Endothelial cell of umbilical vein (primary cell): ENCODE measurements at regions not wholly inside any gene's neighbourhood (a gene's known extent, or its start where the extent isn't known, plus 50 kb on each side); places are given as distances from the start of the nearest gene placed in this dataset.

Experiments
- BruUV-seq: library from RNA; stranded (reverse); fragments of 400-500 nt; replicated peaks from 2 replicates; lab custom pipeline; 2021; lab: Mats Ljungman, UMichigan
- CTCF ChIA-PET: fragments of 300-600, 350-600 bp; sonication (Branson Sonifier 250); formaldehyde crosslinking; loops from one replicate; lab custom pipeline; 2021; ENCODE audit warnings: antibody characterized with exemption, inconsistent platforms; lab: Charles Lee
- POLR2A ChIA-PET: fragments of 300-600, 350-600 bp; sonication (Branson Sonifier 250); formaldehyde crosslinking; loops from one replicate; lab custom pipeline; 2021; ENCODE audit warnings: antibody characterized with exemption, inconsistent platforms; lab: Charles Lee
- DNase-seq: peaks from one replicate; pipeline ENCODE4 v3.0.0-alpha.2; 2011; ENCODE audit warnings: low read depth, low spot score
- FAIRE-seq: peaks from 2 replicates; lab custom pipeline; 2011; peaks lifted over from hg19 to GRCh38; lab: Jason Lieb, UNC
- H2AFZ ChIP-seq: 2 replicates; pipeline ENCODE4 v1.6.0; 2012; ENCODE audit warnings: low read depth, low read length, control low read depth, inconsistent platforms
- H3K27ac ChIP-seq: 2 replicates; pipeline ENCODE4 v1.5.1; 2011; ENCODE audit warnings: low read depth, mild to moderate bottlenecking, control low read depth, low read length, moderate library complexity; ENCODE audit not compliant: insufficient read depth
- H3K27me3 ChIP-seq, 2 experiments: 2 replicates each; pipeline versions ENCODE4 v1.6.0 to v1.6.1; 2011; ENCODE audit warnings: low read length in 2 of 2, mixed read lengths in 1 of 2; ENCODE audit not compliant: control insufficient read depth in 2 of 2, insufficient read depth in 2 of 2
- H3K36me3 ChIP-seq, 2 experiments: 2 replicates in 1 of 2; 3 replicates in 1 of 2; pipeline ENCODE4 v1.5.1; 2011; ENCODE audit warnings: low read length in 2 of 2, mild to moderate bottlenecking in 1 of 2, moderate library complexity in 1 of 2; ENCODE audit not compliant: control insufficient read depth in 2 of 2, insufficient read depth in 2 of 2; ENCODE audit errors: extremely low read depth in 1 of 2
- H3K4me1 ChIP-seq: 3 replicates; pipeline ENCODE4 v1.5.1; 2011; ENCODE audit warnings: mild to moderate bottlenecking, low read length; ENCODE audit not compliant: control insufficient read depth, insufficient read depth; ENCODE audit errors: extremely low read depth
- H3K4me2 ChIP-seq: 2 replicates; pipeline ENCODE4 v1.6.1; 2011; ENCODE audit warnings: low read length, control low read depth, mixed read lengths; ENCODE audit not compliant: insufficient read depth
- H3K4me3 ChIP-seq, 3 experiments: fragments of 200-600 bp in 1 of 3; sonication (generic), shearing (Covaris generic) in 1 of 3; replicated peaks in 1 of 3; 2 replicates each; pipeline ENCODE4 v1.5.1; 2011 to 2016; ENCODE audit warnings: control low read depth in 3 of 3, low read length in 3 of 3, mild to moderate bottlenecking in 2 of 3, inconsistent platforms in 1 of 3, low read depth in 1 of 3, moderate library complexity in 1 of 3; ENCODE audit not compliant: insufficient read depth in 1 of 3
- H3K79me2 ChIP-seq: 2 replicates; pipeline ENCODE4 v1.6.0; 2012; ENCODE audit warnings: low read length, inconsistent platforms; ENCODE audit not compliant: control insufficient read depth, insufficient read depth
- H3K9ac ChIP-seq: replicated peaks from 2 replicates; pipeline ENCODE3; 2011; ENCODE audit warnings: low read length, control low read depth; ENCODE audit not compliant: insufficient read depth; ENCODE audit errors: extremely low read depth
- H3K9me1 ChIP-seq: replicated peaks from 3 replicates; pipeline ENCODE4 v1.6.0; 2011; ENCODE audit warnings: mild to moderate bottlenecking, low read length; ENCODE audit not compliant: control insufficient read depth, insufficient read depth; ENCODE audit errors: extremely low read depth
- H3K9me3 ChIP-seq: replicated peaks from 2 replicates; pipeline ENCODE4 v1.5.1; 2012; ENCODE audit warnings: low read length, inconsistent platforms; ENCODE audit not compliant: control insufficient read depth, insufficient read depth
- H4K20me1 ChIP-seq: replicated peaks from 2 replicates; pipeline ENCODE3; 2011; ENCODE audit warnings: mild to moderate bottlenecking, low read length; ENCODE audit not compliant: control insufficient read depth, insufficient read depth; ENCODE audit errors: extremely low read depth
- CTCF ChIP-seq, 2 donors: IDR thresholded peaks; 1 replicate in 1 of 2; 2 replicates in 1 of 2; pipeline ENCODE4 v1.5.1; 2011; ENCODE audit warnings: low read length in 2 of 2, mild to moderate bottlenecking in 2 of 2, moderate library complexity in 2 of 2, control low read depth in 1 of 2, inconsistent platforms in 1 of 2, low read depth in 1 of 2; ENCODE audit not compliant: insufficient read depth in 1 of 2; ENCODE audit errors: extremely low read depth in 1 of 2
- EZH2 ChIP-seq: IDR thresholded peaks from 2 replicates; pipeline ENCODE4 v1.6.1; 2012; ENCODE audit warnings: borderline replicate concordance, low read depth, mild to moderate bottlenecking, moderate library complexity, low read length, inconsistent platforms; ENCODE audit not compliant: severe bottlenecking
- FOS ChIP-seq: IDR thresholded peaks from 2 replicates; pipeline ENCODE4 v1.6.1; 2011; ENCODE audit warnings: mild to moderate bottlenecking, low read length, moderate library complexity, borderline replicate concordance; ENCODE audit not compliant: insufficient read depth
- GATA2 ChIP-seq: IDR thresholded peaks from 2 replicates; pipeline ENCODE4 v1.7.0; 2011; ENCODE audit warnings: low read depth, mild to moderate bottlenecking, moderate library complexity, mixed read lengths, low read length; ENCODE audit not compliant: insufficient read length, insufficient read depth
- JUN ChIP-seq: IDR thresholded peaks from 2 replicates; pipeline ENCODE4 v1.6.1; 2011; ENCODE audit warnings: borderline replicate concordance, low read depth; ENCODE audit not compliant: insufficient read length, insufficient read depth
- MAX ChIP-seq: IDR thresholded peaks from 2 replicates; pipeline ENCODE4 v1.6.1; 2011; ENCODE audit not compliant: insufficient read depth, insufficient read length
- MYC ChIP-seq: IDR thresholded peaks from one replicate; pipeline ENCODE4 v1.6.1; 2011; ENCODE audit warnings: mild to moderate bottlenecking, low read depth, low read length
- POLR2A ChIP-seq: IDR thresholded peaks from 2 replicates; pipeline ENCODE4 v1.6.1; 2012; ENCODE audit warnings: low read depth, mild to moderate bottlenecking, control low read depth, low read length
- POLR2AphosphoS5 ChIP-seq: IDR thresholded peaks from 2 replicates; pipeline ENCODE4 v1.6.1; 2012; ENCODE audit warnings: low read depth, mild to moderate bottlenecking, control low read depth, low read length, moderate library complexity; ENCODE audit not compliant: insufficient read depth
- dilution Hi-C: fragments of 300-500 bp; cut with MboI; formaldehyde crosslinking; loops from one replicate; pipeline ENCODE4 v1.15.0; 2019; ENCODE audit warnings: low sequenced_read_pairs; ENCODE audit not compliant: extremely low pct_ligation_motif_present
- intact Hi-C: fragments of 100-400 bp; cut with micrococcal nuclease; formaldehyde crosslinking; loops from one replicate; pipeline ENCODE4 v1.10.0; 2022

GRCh38 chr7:45400680-45401079 lies 173.5 kb upstream of the ADCY1 start:
- dilution Hi-C loops: no loop called here
- H3K27ac ChIP-seq: no peak overlapping the region

GRCh38 chr7:45401155-45401554 lies 173.0 kb upstream of the ADCY1 start:
- CTCF ChIA-PET: no interaction called here
- no peaks in the 10 kb centered on the region for H4K20me1 ChIP-seq
- H3K4me2 ChIP-seq: no peak overlapping the region
- no peak for TF ChIP-seq GATA2
- TF ChIP-seq MAX: no peak
- TF ChIP-seq MYC: no peak
- no peak for TF ChIP-seq POLR2A
- no peak for TF ChIP-seq POLR2AphosphoS5
- no peak for TF ChIP-seq CTCF (IDR thresholded peaks at IDR 0.05; ENCODE audit: extremely low read depth in 1 of 2, insufficient read depth in 1 of 2, low read depth in 1 of 2, low read length in 2 of 2)
- TF ChIP-seq FOS: no peak
- no peak for TF ChIP-seq EZH2
- no peak overlapping the region for H2AFZ ChIP-seq
- intact Hi-C loops (no loop called here), dilution Hi-C loops (no loop called here)
- BruUV-seq: no TSS peak
- H3K27ac ChIP-seq: no peak overlapping the region
- FAIRE-seq (no peak), DNase-seq (no peak)
- H3K9ac ChIP-seq: no peak overlapping the region
- POLR2A ChIA-PET: no interaction called here
- H3K79me2 ChIP-seq: no peaks in the 10 kb centered on the region
- H3K9me3 ChIP-seq: no peaks in the 10 kb centered on the region
- H3K9me1 ChIP-seq: peaks cover 2% of the 10 kb centered on the region
- no peaks in the 10 kb centered on the region for H3K27me3 ChIP-seq
- H3K36me3 ChIP-seq: no peaks in the 10 kb centered on the region
- H3K4me1 ChIP-seq: no peaks in the 10 kb centered on the region
- H3K4me3 ChIP-seq: no peak overlapping the region

More at GRCh38 chr7:45400680-45401079, 173.5 kb upstream of the ADCY1 start:
- ChIA-PET POLR2A (no interaction called here), CTCF (no interaction called here)
- no peaks in the 10 kb centered on the region for H4K20me1 ChIP-seq
- H3K9ac ChIP-seq: no peak overlapping the region
- no peak for TF ChIP-seq POLR2AphosphoS5
- TF ChIP-seq FOS: no peak
- TF ChIP-seq POLR2A: no peak
- no peak for TF ChIP-seq JUN
- no peak for TF ChIP-seq MYC
- TF ChIP-seq GATA2: no peak
- no peaks in the 10 kb centered on the region for H3K9me3 ChIP-seq
- H3K9me1 ChIP-seq: peaks cover 2% of the 10 kb centered on the region
- no peak overlapping the region for H2AFZ ChIP-seq
- no TSS peak for BruUV-seq
- no peak overlapping the region for H3K4me2 ChIP-seq
- DNase-seq (no peak), FAIRE-seq (no peak)
- intact Hi-C loops: no loop called here
- H3K4me3 ChIP-seq: no peak overlapping the region
- H3K4me1 ChIP-seq: no peaks in the 10 kb centered on the region
- H3K27me3 ChIP-seq: no peaks in the 10 kb centered on the region
- H3K36me3 ChIP-seq: no peaks in the 10 kb centered on the region
- H3K79me2 ChIP-seq: no peaks in the 10 kb centered on the region
